HepG2 (cell line): ENCODE measurements at regions not wholly inside any gene's neighbourhood (a gene's known extent, or its start where the extent isn't known, plus 50 kb on each side); places are given as distances from the start of the nearest gene placed in this dataset.
A peak's percentile ranks its signal among the peaks of the same experiment; 100 is the strongest.
"Not testable (repeated sequence)": the region's sequence is repeated elsewhere in the genome, so short reads cannot be mapped to it uniquely, and the experiment has no call there.

ENCODE experiments used
- ATAC-seq: fragments of 200-7000 bp; cut with Tn5 transposase; 3 replicates; pipeline ENCODE4 v1.9.1; 2020; ENCODE audit warnings: mild to moderate bottlenecking, moderate library complexity
- BruUV-seq: library from RNA; stranded (reverse); fragments of 400-500 nt; replicated peaks from 2 replicates; lab custom pipeline; 2021; lab: Mats Ljungman, UMichigan
- CTCF ChIA-PET: fragments of 300-600 bp; formaldehyde crosslinking; extraction: SDS; loops from one replicate; lab custom pipeline; 2021; ENCODE audit warnings: low total read pairs, inconsistent platforms, low intra/inter-chr PET ratio; lab: Yijun Ruan, JAX
- POLR2A ChIA-PET: fragments of 350-600 bp; sonication (Branson Sonifier 250); formaldehyde crosslinking; loops from one replicate; lab custom pipeline; 2020; ENCODE audit warnings: antibody characterized with exemption, inconsistent platforms; lab: Yijun Ruan, JAX
- DNase-seq: peaks from one replicate; pipeline ENCODE4 v3.0.0-alpha.2; 2015; ENCODE audit warnings: low spot score
- FAIRE-seq: peaks from 3 replicates; lab custom pipeline; 2011; peaks lifted over from hg19 to GRCh38; lab: Jason Lieb, UNC
- H2AFZ ChIP-seq: one replicate; pipeline ENCODE4 v1.6.1; 2011; ENCODE audit warnings: low read length, inconsistent platforms
- H3K27ac ChIP-seq: fragments of 300-600 bp; 3 replicates; pipeline ENCODE4 v1.8.0; 2011; ENCODE audit warnings: mixed run types, mild to moderate bottlenecking, mixed read lengths, low read length, inconsistent platforms; ENCODE audit not compliant: insufficient read depth; ENCODE audit errors: extremely low read length
- H3K27me3 ChIP-seq, 2 experiments: fragments of 200-600 bp in 1 of 2; 2 replicates in 1 of 2; 3 replicates in 1 of 2; pipeline versions ENCODE4 v1.6.0 to v1.8.0; 2011; ENCODE audit warnings: low read length in 2 of 2, mild to moderate bottlenecking in 2 of 2, moderate library complexity in 2 of 2, inconsistent platforms in 1 of 2; ENCODE audit not compliant: insufficient read depth in 2 of 2, control insufficient read depth in 1 of 2
- H3K36me3 ChIP-seq, 2 experiments: fragments of 200-600 bp in 1 of 2; replicated peaks in 1 of 2; 2 replicates in 1 of 2; 3 replicates in 1 of 2; pipeline versions ENCODE4 v1.5.1 to v1.8.0; 2011; ENCODE audit warnings: low read length in 2 of 2, inconsistent platforms in 1 of 2; ENCODE audit not compliant: insufficient read depth in 2 of 2, control insufficient read depth in 1 of 2
- H3K4me1 ChIP-seq: 2 replicates; pipeline ENCODE4 v1.5.1; 2012; ENCODE audit warnings: low read length, inconsistent platforms; ENCODE audit not compliant: insufficient read depth
- H3K4me2 ChIP-seq: 2 replicates; pipeline ENCODE4 v1.6.0; 2011; ENCODE audit warnings: low read depth, low read length, inconsistent platforms
- H3K4me3 ChIP-seq, 3 experiments: fragments of 200-600 bp in 1 of 3; sonication (generic), shearing (Covaris generic) in 1 of 3; replicated peaks in 1 of 3; 2 replicates each; pipeline ENCODE4 v1.5.1; 2011 to 2016; ENCODE audit warnings: low read length in 3 of 3, inconsistent platforms in 2 of 3, low read depth in 2 of 3, mild to moderate bottlenecking in 2 of 3, control low read depth in 1 of 3, mixed read lengths in 1 of 3; ENCODE audit not compliant: insufficient read depth in 1 of 3
- H3K79me2 ChIP-seq: one replicate; pipeline ENCODE4 v1.6.1; 2011; ENCODE audit warnings: low read length, inconsistent platforms; ENCODE audit not compliant: insufficient read depth
- H3K9ac ChIP-seq: 2 replicates; pipeline ENCODE4 v1.6.0; 2011; ENCODE audit warnings: mild to moderate bottlenecking, low read depth, low read length, inconsistent platforms; ENCODE audit not compliant: insufficient read depth
- H3K9me3 ChIP-seq: 2 replicates; pipeline ENCODE4 v1.5.1; 2012; ENCODE audit warnings: mild to moderate bottlenecking, low read length
- H4K20me1 ChIP-seq: 2 replicates; pipeline ENCODE4 v1.6.0; 2011; ENCODE audit warnings: inconsistent platforms, mild to moderate bottlenecking, low read length, moderate library complexity; ENCODE audit not compliant: insufficient read depth
- NCOA1 ChIP-seq: sonication (generic); formaldehyde crosslinking; IDR thresholded peaks from 2 replicates; pipeline ENCODE4 v1.9.0; 2021; ENCODE audit warnings: missing genetic modification reagents
- WGBS: methylation state at CpG from one replicate; pipeline ENCODE4 v1.1.6; 2017; ENCODE audit warnings: low lambda C conversion rate; 5-methylcytosine and 5-hydroxymethylcytosine counted together
- in situ Hi-C: cut with HindIII; loops from 2 replicates; pipeline ENCODE4 v1.10.0; 2017; ENCODE audit warnings: low pct_unique_long_range_greater_than_20kb; ENCODE audit not compliant: extremely low pct_ligation_motif_present
- intact Hi-C: fragments of 100-400 bp; cut with micrococcal nuclease; formaldehyde crosslinking; loops from one replicate; pipeline ENCODE4 v1.10.0; 2022; ENCODE audit not compliant: unreplicated experiment
- TF ChIP-seq, protein P1 (sequence below), 2 experiments: sonication (generic) in 1 of 2; formaldehyde crosslinking in 1 of 2; IDR thresholded peaks; 2 replicates each; pipeline versions ENCODE4 v1.4.0 to v1.6.1; 2018 to 2020; ENCODE audit warnings: missing genetic modification reagents in 2 of 2, borderline replicate concordance in 1 of 2, low read depth in 1 of 2, mild to moderate bottlenecking in 1 of 2, missing biosample characterization in 1 of 2

DNA sequence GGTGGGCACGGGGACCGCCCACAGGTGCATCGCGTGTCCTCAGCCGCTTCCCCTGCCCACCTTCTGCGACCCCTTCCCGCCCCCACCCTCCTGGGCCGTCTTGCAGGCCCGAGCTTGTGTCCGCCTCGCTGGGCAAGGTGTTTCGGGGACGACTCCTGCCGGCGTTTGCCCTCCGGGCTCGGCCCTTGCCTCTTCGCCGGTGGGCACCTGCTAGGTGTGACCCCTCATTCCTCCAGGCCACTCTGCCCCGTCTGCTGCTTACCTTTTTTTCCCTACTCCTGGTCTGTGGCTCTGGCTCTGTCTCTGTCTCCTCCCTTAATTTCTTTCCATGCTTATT lies 219.7 kb downstream of the RTP5 start:
- DNase-seq, H4K20me1 ChIP-seq, H3K27me3 ChIP-seq, CTCF ChIA-PET, in situ Hi-C loops, H3K36me3 ChIP-seq, FAIRE-seq, H2AFZ ChIP-seq, H3K9me3 ChIP-seq, H3K27ac ChIP-seq, POLR2A ChIA-PET, BruUV-seq: not testable (repeated sequence)
- ATAC-seq: peak; percentile 21
- Histone ChIP-seq H3K9ac (peak overlapping the region; percentile 77), H3K4me3 (peak overlapping the region; percentile 77 to 97 (median 91)), H3K4me1 (peaks cover 50% of the 10 kb centered on the region), H3K4me2 (peak overlapping the region; percentile 78), H3K79me2 (peaks cover 34% of the 10 kb centered on the region)
- 0% methylated on average over 7 of the region's 20 CpGs for WGBS
- intact Hi-C loops: loop anchor here (5.0 kb wide), 1 partner anchor 52 kb away; no protein-coding TSS in a partner anchor
- TF ChIP-seq, protein P1, sequence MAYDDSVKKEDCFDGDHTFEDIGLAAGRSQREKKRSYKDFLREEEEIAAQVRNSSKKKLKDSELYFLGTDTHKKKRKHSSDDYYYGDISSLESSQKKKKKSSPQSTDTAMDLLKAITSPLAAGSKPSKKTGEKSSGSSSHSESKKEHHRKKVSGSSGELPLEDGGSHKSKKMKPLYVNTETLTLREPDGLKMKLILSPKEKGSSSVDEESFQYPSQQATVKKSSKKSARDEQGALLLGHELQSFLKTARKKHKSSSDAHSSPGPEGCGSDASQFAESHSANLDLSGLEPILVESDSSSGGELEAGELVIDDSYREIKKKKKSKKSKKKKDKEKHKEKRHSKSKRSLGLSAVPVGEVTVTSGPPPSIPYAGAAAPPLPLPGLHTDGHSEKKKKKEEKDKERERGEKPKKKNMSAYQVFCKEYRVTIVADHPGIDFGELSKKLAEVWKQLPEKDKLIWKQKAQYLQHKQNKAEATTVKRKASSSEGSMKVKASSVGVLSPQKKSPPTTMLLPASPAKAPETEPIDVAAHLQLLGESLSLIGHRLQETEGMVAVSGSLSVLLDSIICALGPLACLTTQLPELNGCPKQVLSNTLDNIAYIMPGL (CRISPR knock-in tag; IDR thresholded peaks at IDR 0.05; ENCODE audit: borderline replicate concordance in 1 of 2, low read depth in 1 of 2): 0 out of 4 replicates have a peak, but pooled peaks of 1 of the 2 experiments have one; percentile 11
- TF ChIP-seq NCOA1: 0 out of 2 replicates have a peak, but pooled peaks have one; percentile 50

- ATAC-seq, H2AFZ ChIP-seq, H3K9ac ChIP-seq, CTCF ChIA-PET, in situ Hi-C loops, H3K79me2 ChIP-seq, H3K9me3 ChIP-seq, H3K4me2 ChIP-seq, DNase-seq, POLR2A ChIA-PET, H3K4me1 ChIP-seq, FAIRE-seq, intact Hi-C loops, H3K27me3 ChIP-seq, H4K20me1 ChIP-seq, H3K4me3 ChIP-seq, H3K27ac ChIP-seq, BruUV-seq: not testable (repeated sequence)
- WGBS: 100% methylated on average over 1 of the region's 1 CpG
- peaks cover 15 to 64% of the 10 kb centered on the region in 2 experiments for H3K36me3 ChIP-seq
Observed at GRCh38 chr2:242097278-242097677, 227.7 kb downstream of the RTP5 start.
